ENCODE measurements at regions not wholly inside any gene's neighbourhood (a gene's known extent, or its start where the extent isn't known, plus 50 kb on each side); places are given as distances from the start of the nearest gene placed in this dataset.

DNA sequence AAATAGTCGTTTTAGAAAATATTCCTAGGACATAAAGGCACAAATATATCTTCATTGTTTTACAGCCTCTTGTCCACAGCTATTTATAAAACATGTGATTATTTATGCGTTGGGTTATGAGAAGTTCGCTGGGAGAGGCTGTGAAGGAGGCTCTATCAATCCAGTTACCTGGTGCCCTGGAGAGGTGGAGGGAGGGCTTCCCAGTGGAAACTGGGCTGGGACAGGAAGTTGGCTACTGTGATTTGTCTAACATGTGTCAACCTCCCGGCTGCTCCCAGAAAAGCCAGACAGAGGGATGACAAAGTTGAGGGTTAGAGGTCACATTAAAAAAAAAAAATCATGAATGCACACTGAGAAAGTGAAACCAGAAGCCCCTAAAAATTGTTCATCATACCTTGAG is 346.5 kb downstream of the ZNF536 start:
- Histone ChIP-seq H3K4me1 (ENCODE audit: control insufficient read depth, insufficient read depth, low read length) (peaks cover 9% of the 10 kb centered on the region), H3K9me3 (ENCODE audit: control insufficient read depth, insufficient read depth, low read depth, low read length) (no peaks in the 10 kb centered on the region), H3K27ac (ENCODE audit: low read length) (no peak overlapping the region), H3K36me3 (ENCODE audit: control insufficient read depth, insufficient read depth, low read length) (no peaks in the 10 kb centered on the region), H3K4me3 (ENCODE audit: low read depth in 2 of 2, low read length in 2 of 2) (peak overlapping the region; percentile 54 to 68), H3K27me3 (ENCODE audit: control insufficient read depth, insufficient read depth, low read length) (peaks cover 8% of the 10 kb centered on the region)
- ATAC-seq (no peak), DNase-seq (ENCODE audit: low read depth, low spot score) (no peak)
- ChIA-PET POLR2A (no interaction called here), CTCF (interaction anchor here (0.7 kb wide), 1 partner anchor 183 kb away, joined by 3 read pairs; no protein-coding TSS in a partner anchor)
- TF ChIP-seq TCF7L2 (IDR thresholded peaks at IDR 0.05; ENCODE audit: low read depth, low read length): no peak
- no peak for TF ChIP-seq CTCF (IDR thresholded peaks at IDR 0.05)
- no peak for TF ChIP-seq POLR2AphosphoS5 (IDR thresholded peaks at IDR 0.05; ENCODE audit: low read depth, low read length)
- TF ChIP-seq REST (IDR thresholded peaks at IDR 0.05; ENCODE audit: insufficient read depth in 1 of 2, low read depth in 2 of 2, low read length in 1 of 2): no peak
- no peak for TF ChIP-seq SIN3A (IDR thresholded peaks at IDR 0.05; ENCODE audit: borderline replicate concordance, insufficient read depth, low read depth, low read length)
- in situ Hi-C loops (cut with HindIII; ENCODE audit: low pct_unique_long_range_greater_than_20kb, low sequenced_read_pairs): no loop called here
- no TSS peak for BruUV-seq (replicated peaks)
- intact Hi-C loops (cut with micrococcal nuclease; ENCODE audit: unreplicated experiment): no loop called here

DNA sequence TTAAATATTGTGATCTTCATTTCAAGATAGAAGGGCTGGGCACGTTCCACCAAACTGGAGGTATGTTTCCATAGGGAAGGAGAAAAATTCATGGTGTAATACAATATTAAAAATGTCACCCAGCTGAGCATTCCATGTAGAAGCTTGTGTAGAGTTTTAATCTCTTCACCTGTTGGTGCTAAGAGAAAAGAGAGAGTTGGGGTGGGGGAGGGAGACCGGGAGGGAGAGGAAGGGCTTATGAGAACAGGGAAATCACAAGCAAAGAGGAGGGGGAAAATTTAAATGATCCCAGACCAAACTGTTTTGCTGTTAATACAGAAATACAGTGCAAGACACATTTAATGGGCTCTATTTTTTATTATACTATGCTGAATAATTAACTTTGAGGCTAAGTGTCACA is 345.8 kb downstream of the ZNF536 start:
- intact Hi-C loops (cut with micrococcal nuclease; ENCODE audit: unreplicated experiment) (no loop called here), in situ Hi-C loops (cut with HindIII; ENCODE audit: low pct_unique_long_range_greater_than_20kb, low sequenced_read_pairs) (no loop called here)
- H3K36me3 ChIP-seq (ENCODE audit: control insufficient read depth, insufficient read depth, low read length): no peaks in the 10 kb centered on the region
- H3K4me1 ChIP-seq (ENCODE audit: control insufficient read depth, insufficient read depth, low read length): peaks cover 9% of the 10 kb centered on the region
- H3K27ac ChIP-seq (ENCODE audit: low read length): no peak overlapping the region
- no peak for ATAC-seq
- no peak for TF ChIP-seq POLR2AphosphoS5 (IDR thresholded peaks at IDR 0.05; ENCODE audit: low read depth, low read length)
- no peak for TF ChIP-seq CTCF (IDR thresholded peaks at IDR 0.05)
- TF ChIP-seq SIN3A (IDR thresholded peaks at IDR 0.05; ENCODE audit: borderline replicate concordance, insufficient read depth, low read depth, low read length): no peak
- TF ChIP-seq REST (IDR thresholded peaks at IDR 0.05; ENCODE audit: insufficient read depth in 1 of 2, low read depth in 2 of 2, low read length in 1 of 2): no peak
- TF ChIP-seq TCF7L2 (IDR thresholded peaks at IDR 0.05; ENCODE audit: low read depth, low read length): no peak
- CTCF ChIA-PET: no interaction called here
- POLR2A ChIA-PET: no interaction called here
- BruUV-seq (replicated peaks): no TSS peak
- peaks cover 10% of the 10 kb centered on the region for H3K27me3 ChIP-seq (ENCODE audit: control insufficient read depth, insufficient read depth, low read length)
- no peak overlapping the region for H3K4me3 ChIP-seq (ENCODE audit: low read depth in 2 of 2, low read length in 2 of 2)
- DNase-seq (ENCODE audit: low read depth, low spot score): no peak
- no peaks in the 10 kb centered on the region for H3K9me3 ChIP-seq (ENCODE audit: control insufficient read depth, insufficient read depth, low read depth, low read length)

All from Panc1 (cell line).